ENCODE measurements at regions not wholly inside any gene's neighbourhood (a gene's known extent, or its start where the extent isn't known, plus 50 kb on each side); places are given as distances from the start of the nearest gene placed in this dataset.
A peak's percentile ranks its signal among the peaks of the same experiment; 100 is the strongest.
"Not testable (repeated sequence)": the region's sequence is repeated elsewhere in the genome, so short reads cannot be mapped to it uniquely, and the experiment has no call there.

- DNase-seq, result no peak
- no peak for TF ChIP-seq CTCF (IDR thresholded peaks at IDR 0.05; ENCODE audit: low read depth, low read length)
- Histone ChIP-seq H3K36me3 (no peaks in the 10 kb centered on the region), H3K4me1 (no peaks in the 10 kb centered on the region), H3K9me3 (no peaks in the 10 kb centered on the region), H3K27me3 (no peaks in the 10 kb centered on the region), H3K4me3 (ENCODE audit: low read depth, low read length) (no peak overlapping the region)
Measured at GRCh38 chr7:51446785-51447184, 130.2 kb upstream of the COBL start.

GRCh38 chr7:51446356-51446755, 129.7 kb upstream of the COBL start:
- H3K4me1 ChIP-seq, result no peaks in the 10 kb centered on the region
- H3K9me3 ChIP-seq, result no peaks in the 10 kb centered on the region
- no peak for TF ChIP-seq CTCF (IDR thresholded peaks at IDR 0.05; ENCODE audit: low read depth, low read length)
- H3K36me3 ChIP-seq, result no peaks in the 10 kb centered on the region
- no peaks in the 10 kb centered on the region for H3K27me3 ChIP-seq
- no peak for DNase-seq
- no peak overlapping the region for H3K4me3 ChIP-seq (ENCODE audit: low read depth, low read length)

- no peak for DNase-seq
- H3K27me3 ChIP-seq, result no peaks in the 10 kb centered on the region
- TF ChIP-seq CTCF (IDR thresholded peaks at IDR 0.05; ENCODE audit: low read depth, low read length), result no peak
- H3K4me3 ChIP-seq (ENCODE audit: low read depth, low read length), result no peak overlapping the region
- H3K4me1 ChIP-seq, result no peaks in the 10 kb centered on the region; the same call in 1 of the 2 replicates
- H3K9me3 ChIP-seq, result no peaks in the 10 kb centered on the region
- H3K36me3 ChIP-seq, result no peaks in the 10 kb centered on the region
Measured at GRCh38 chr7:51444936-51445335, 128.3 kb upstream of the COBL start.

GRCh38 chr7:51430480-51431086, 114.0 kb upstream of the COBL start:
- Histone ChIP-seq H3K27me3 (no peaks in the 10 kb centered on the region), H3K9me3 (no peaks in the 10 kb centered on the region), H3K36me3 (no peaks in the 10 kb centered on the region), H3K4me3 (ENCODE audit: low read depth, low read length) (no peak overlapping the region), H3K4me1 (peaks cover 3% of the 10 kb centered on the region; the same call in 1 of the 2 replicates)
- peak; percentile 86 for TF ChIP-seq CTCF (IDR thresholded peaks at IDR 0.05; ENCODE audit: low read depth, low read length)
- peak; percentile 68 for DNase-seq

GRCh38 chr7:51428217-51428887, 111.7 kb upstream of the COBL start:
- Histone ChIP-seq H3K4me3 (ENCODE audit: low read depth, low read length) (no peak overlapping the region), H3K4me1 (peaks cover 3% of the 10 kb centered on the region; the same call in 1 of the 2 replicates), H3K9me3 (no peaks in the 10 kb centered on the region), H3K36me3 (no peaks in the 10 kb centered on the region), H3K27me3 (no peaks in the 10 kb centered on the region)
- TF ChIP-seq CTCF (IDR thresholded peaks at IDR 0.05; ENCODE audit: low read depth, low read length), result peak; percentile 76
- DNase-seq, result peak; percentile 39

GRCh38 chr7:51426163-51426562, 109.6 kb upstream of the COBL start:
- no peaks in the 10 kb centered on the region for H3K36me3 ChIP-seq
- no peak overlapping the region for H3K4me3 ChIP-seq (ENCODE audit: low read depth, low read length)
- no peaks in the 10 kb centered on the region for H3K9me3 ChIP-seq
- no peak for DNase-seq
- no peak for TF ChIP-seq CTCF (IDR thresholded peaks at IDR 0.05; ENCODE audit: low read depth, low read length)
- no peaks in the 10 kb centered on the region for H3K27me3 ChIP-seq
- peaks cover 3% of the 10 kb centered on the region; the same call in 1 of the 2 replicates for H3K4me1 ChIP-seq

GRCh38 chr7:51409934-51410333, 93.3 kb upstream of the COBL start:
- not testable (repeated sequence) for H3K4me1 ChIP-seq; H3K27me3 ChIP-seq; H3K9me3 ChIP-seq; H3K36me3 ChIP-seq; DNase-seq; H3K4me3 ChIP-seq (ENCODE audit: low read depth, low read length)

- not testable (repeated sequence) for H3K36me3 ChIP-seq; H3K27me3 ChIP-seq; H3K9me3 ChIP-seq; H3K4me3 ChIP-seq (ENCODE audit: low read depth, low read length); H3K4me1 ChIP-seq; DNase-seq
Measured at GRCh38 chr7:51397608-51398007, 81.0 kb upstream of the COBL start.

- not testable (repeated sequence) for H3K4me3 ChIP-seq (ENCODE audit: low read depth, low read length); DNase-seq; H3K9me3 ChIP-seq; H3K27me3 ChIP-seq; H3K36me3 ChIP-seq; H3K4me1 ChIP-seq
Measured at GRCh38 chr7:51393003-51393402, 76.4 kb upstream of the COBL start.

Data from BE2C (cell line).